Subcutaneous abdominal adipose tissue (tissue), 5 donors: ENCODE measurements at regions not wholly inside any gene's neighbourhood (a gene's known extent, or its start where the extent isn't known, plus 50 kb on each side); places are given as distances from the start of the nearest gene placed in this dataset.
"Not testable (repeated sequence)": the region's sequence is repeated elsewhere in the genome, so short reads cannot be mapped to it uniquely, and the experiment has no call there.

Source experiments
- H3K27ac ChIP-seq: one replicate; pipeline ENCODE4 v1.7.0; 2013; ENCODE audit warnings: low read depth, mild to moderate bottlenecking, inconsistent platforms, low read length, moderate library complexity
- H3K27me3 ChIP-seq, 5 donors: one replicate each; pipeline ENCODE4 v1.7.0; 2013; ENCODE audit warnings: low read length in 5 of 5, inconsistent platforms in 1 of 5; ENCODE audit not compliant: control insufficient read depth in 5 of 5, insufficient read depth in 4 of 5
- H3K36me3 ChIP-seq, 5 donors: one replicate each; pipeline ENCODE4 v1.7.0; 2013; ENCODE audit warnings: low read length in 5 of 5; ENCODE audit not compliant: control insufficient read depth in 5 of 5, insufficient read depth in 5 of 5
- H3K4me1 ChIP-seq, 5 donors: one replicate each; pipeline ENCODE4 v1.7.0; 2013; ENCODE audit warnings: low read length in 5 of 5, mild to moderate bottlenecking in 3 of 5, moderate library complexity in 1 of 5; ENCODE audit not compliant: control insufficient read depth in 5 of 5, insufficient read depth in 5 of 5
- H3K4me3 ChIP-seq, 5 donors: one replicate each; pipeline ENCODE4 v1.7.0; 2013; ENCODE audit warnings: low read length in 5 of 5, low read depth in 1 of 5
- H3K9ac ChIP-seq, 5 donors: one replicate each; pipeline ENCODE4 v1.7.0; 2013; ENCODE audit warnings: low read length in 5 of 5, mild to moderate bottlenecking in 4 of 5, moderate library complexity in 3 of 5
- H3K9me3 ChIP-seq, 5 donors: one replicate each; pipeline ENCODE4 v1.7.0; 2013; ENCODE audit warnings: low read length in 5 of 5; ENCODE audit not compliant: control insufficient read depth in 5 of 5
- donor health status: healthy.
- donor health status: healthy.
- donor health status: healthy.
- donor health status: healthy.
- donor health status: healthy.

DNA sequence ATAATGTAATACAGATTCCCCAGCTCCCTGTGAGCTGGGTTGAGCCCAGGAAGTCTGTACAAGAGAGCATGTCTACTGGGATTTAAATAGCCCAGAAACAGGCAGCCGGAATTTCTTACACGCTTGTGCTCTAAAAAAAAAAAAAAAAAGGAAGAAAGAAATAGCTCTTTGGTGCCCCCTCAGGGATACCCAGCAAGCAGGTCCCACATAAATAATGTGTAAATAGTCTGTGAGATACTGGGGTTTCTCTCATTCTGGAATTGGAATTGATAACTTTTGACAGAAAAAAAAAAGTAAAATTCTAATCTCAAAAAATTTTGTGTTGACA, 81.4 kb upstream of the SEC22B start:
- not testable (repeated sequence) for H3K27me3 ChIP-seq, H3K4me1 ChIP-seq, H3K4me3 ChIP-seq, H3K36me3 ChIP-seq, H3K27ac ChIP-seq, H3K9me3 ChIP-seq, H3K9ac ChIP-seq

GRCh38 chr1:120257064-120257777, 80.9 kb upstream of the SEC22B start:
- not testable (repeated sequence) for H3K4me3 ChIP-seq, H3K36me3 ChIP-seq, H3K27me3 ChIP-seq, H3K4me1 ChIP-seq, H3K27ac ChIP-seq, H3K9ac ChIP-seq, H3K9me3 ChIP-seq

GRCh38 chr1:120250756-120251155, 74.4 kb upstream of the SEC22B start:
- not testable (repeated sequence) for H3K9me3 ChIP-seq, H3K4me1 ChIP-seq, H3K9ac ChIP-seq, H3K27ac ChIP-seq, H3K27me3 ChIP-seq, H3K36me3 ChIP-seq, H3K4me3 ChIP-seq

DNA sequence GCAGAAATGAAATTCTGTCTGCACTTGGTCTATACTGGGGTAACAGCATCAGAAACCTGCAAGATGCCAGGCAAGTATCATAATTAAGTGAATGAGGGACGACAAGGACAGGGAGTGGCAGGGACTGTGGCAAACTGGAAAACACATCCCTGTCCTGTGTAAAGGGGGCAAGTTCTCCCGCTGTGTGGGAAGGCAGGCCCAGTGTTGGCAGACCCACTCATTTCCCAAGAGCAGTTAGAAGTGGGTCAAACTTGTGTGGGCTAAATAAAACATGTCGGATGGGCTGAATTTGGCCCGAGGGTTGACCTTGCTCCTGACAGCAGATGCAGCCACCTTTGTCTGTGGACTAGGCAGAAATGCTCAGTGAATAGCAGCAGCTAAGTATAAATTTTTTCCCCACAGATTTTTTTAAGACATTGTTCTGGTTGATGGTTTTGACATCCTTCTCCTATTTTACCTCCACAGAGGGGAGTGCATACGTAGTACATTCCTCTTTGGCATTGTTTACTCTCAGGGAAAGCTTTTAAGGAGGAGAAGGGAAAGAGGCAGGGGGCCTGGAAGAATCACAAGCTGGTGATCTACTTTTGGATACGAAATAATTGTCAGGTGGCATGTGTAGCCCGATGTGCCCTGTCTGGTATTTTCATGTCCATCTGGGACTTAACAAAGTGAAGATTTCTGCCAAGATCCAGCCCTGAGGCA, 72.6 kb upstream of the SEC22B start:
- not testable (repeated sequence) for H3K27me3 ChIP-seq, H3K9me3 ChIP-seq, H3K9ac ChIP-seq, H3K4me1 ChIP-seq, H3K4me3 ChIP-seq, H3K36me3 ChIP-seq, H3K27ac ChIP-seq

DNA sequence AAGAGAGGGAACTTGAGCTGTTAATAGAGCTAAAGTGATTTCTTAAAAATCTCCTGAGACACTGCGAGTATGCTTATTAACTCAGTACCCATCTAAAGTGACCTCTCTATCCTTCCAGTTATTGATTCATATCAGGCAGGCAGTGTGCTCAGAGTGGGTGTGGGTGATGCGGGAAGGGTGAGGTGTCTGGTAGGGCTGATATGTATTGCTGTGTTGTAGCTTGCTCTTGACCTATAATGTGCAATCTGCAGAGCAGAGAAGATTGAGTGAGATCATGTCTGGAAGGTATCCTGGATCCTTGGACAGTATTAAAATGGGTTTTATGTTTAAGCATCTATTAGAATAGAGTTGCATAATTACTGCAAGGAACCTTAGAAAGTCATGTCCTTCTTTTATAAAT, 71.9 kb upstream of the SEC22B start:
- H3K9ac ChIP-seq, H3K4me1 ChIP-seq, H3K9me3 ChIP-seq, H3K27ac ChIP-seq, H3K4me3 ChIP-seq, H3K27me3 ChIP-seq, H3K36me3 ChIP-seq: not testable (repeated sequence)

- not testable (repeated sequence) for H3K36me3 ChIP-seq, H3K4me3 ChIP-seq, H3K4me1 ChIP-seq, H3K9me3 ChIP-seq, H3K27me3 ChIP-seq, H3K9ac ChIP-seq, H3K27ac ChIP-seq
Measured at GRCh38 chr1:120243867-120244266, 67.5 kb upstream of the SEC22B start.

DNA sequence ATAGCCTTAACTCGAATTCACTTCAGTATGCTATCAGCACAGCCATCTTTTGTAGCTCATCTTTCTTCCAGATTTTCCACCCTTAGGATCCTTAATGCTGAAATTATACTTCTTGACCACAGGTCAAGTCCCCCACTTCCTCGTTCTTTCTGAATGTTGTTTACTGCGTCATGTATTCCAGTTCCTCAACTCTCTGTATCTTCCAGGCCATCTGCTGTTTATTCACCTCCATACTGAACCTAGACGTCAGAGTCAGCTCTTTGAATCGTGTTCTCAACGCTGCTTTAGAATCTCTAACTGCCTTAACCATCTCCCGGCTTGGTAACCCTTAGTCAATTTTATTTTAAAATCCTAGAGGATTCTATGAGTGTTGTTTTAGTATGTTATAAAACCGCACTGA, 66.3 kb upstream of the SEC22B start:
- not testable (repeated sequence) for H3K4me1 ChIP-seq, H3K4me3 ChIP-seq, H3K27me3 ChIP-seq

GRCh38 chr1:120241868-120242267, 65.5 kb upstream of the SEC22B start:
- H3K36me3 ChIP-seq, H3K9me3 ChIP-seq, H3K27me3 ChIP-seq, H3K4me1 ChIP-seq, H3K27ac ChIP-seq, H3K9ac ChIP-seq, H3K4me3 ChIP-seq: not testable (repeated sequence)

More for the DNA sequence above, 66.3 kb upstream of the SEC22B start:
- H3K9ac ChIP-seq, H3K27ac ChIP-seq, H3K9me3 ChIP-seq, H3K36me3 ChIP-seq: not testable (repeated sequence)

GRCh38 chr1:120240181-120240580, 63.9 kb upstream of the SEC22B start:
- H3K4me1 ChIP-seq, H3K4me3 ChIP-seq, H3K9me3 ChIP-seq, H3K27ac ChIP-seq, H3K36me3 ChIP-seq, H3K27me3 ChIP-seq, H3K9ac ChIP-seq: not testable (repeated sequence)

- not testable (repeated sequence) for H3K4me1 ChIP-seq, H3K9ac ChIP-seq, H3K36me3 ChIP-seq, H3K9me3 ChIP-seq, H3K27me3 ChIP-seq, H3K27ac ChIP-seq, H3K4me3 ChIP-seq
Measured at GRCh38 chr1:120239351-120239750, 63.0 kb upstream of the SEC22B start.

GRCh38 chr1:120238867-120239266, 62.5 kb upstream of the SEC22B start:
- H3K4me1 ChIP-seq, H3K36me3 ChIP-seq, H3K27me3 ChIP-seq, H3K9ac ChIP-seq, H3K27ac ChIP-seq, H3K4me3 ChIP-seq, H3K9me3 ChIP-seq: not testable (repeated sequence)
